ELR (cell line): ENCODE measurements at regions not wholly inside any gene's neighbourhood (a gene's known extent, or its start where the extent isn't known, plus 50 kb on each side); places are given as distances from the start of the nearest gene placed in this dataset.

ENCODE experiments used
- DNase-seq: peaks from one replicate; pipeline ENCODE4 v3.0.0-alpha.2; 2015; ENCODE audit warnings: low read depth

DNA sequence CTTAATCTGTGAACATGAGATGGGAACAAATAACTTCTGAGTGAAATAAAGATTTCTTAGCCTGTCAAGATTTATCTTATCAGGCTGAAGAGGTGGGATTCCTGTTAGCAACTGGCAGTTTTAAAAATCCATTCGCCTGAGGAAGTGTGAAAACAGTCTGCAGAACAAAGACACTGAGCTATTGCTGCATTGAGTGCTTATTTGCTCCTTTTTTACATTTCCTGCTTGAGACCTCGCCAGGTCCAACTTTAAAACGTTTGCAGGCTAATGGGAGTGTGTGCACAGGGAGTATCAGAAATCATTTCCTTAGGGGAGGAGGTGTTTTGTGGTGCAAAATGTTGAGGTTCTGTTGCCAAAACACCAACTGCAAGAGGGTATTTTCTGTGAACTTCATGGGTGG is 957.8 kb upstream of the RBFOX1 start:
- DNase-seq = no peak

DNA sequence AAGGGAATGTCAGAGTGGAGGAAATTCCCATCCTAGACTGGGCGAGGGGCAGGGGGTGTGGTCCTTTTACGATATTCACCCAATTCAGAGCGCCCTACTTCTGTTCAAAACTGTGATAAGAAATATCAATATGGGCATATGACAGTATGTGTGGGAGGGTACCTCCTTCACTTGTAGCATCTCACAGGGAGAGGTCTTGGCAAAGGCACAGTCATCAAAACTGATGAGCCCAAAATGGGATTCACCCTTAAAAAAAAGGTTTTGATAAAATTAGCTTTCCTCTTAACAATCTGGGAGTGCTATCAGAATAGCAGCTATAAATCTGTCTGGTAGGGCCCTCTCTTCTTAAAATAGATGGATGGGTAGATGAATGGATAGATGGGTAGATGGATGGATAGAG is 967.8 kb upstream of the RBFOX1 start:
- no peak for DNase-seq

DNA sequence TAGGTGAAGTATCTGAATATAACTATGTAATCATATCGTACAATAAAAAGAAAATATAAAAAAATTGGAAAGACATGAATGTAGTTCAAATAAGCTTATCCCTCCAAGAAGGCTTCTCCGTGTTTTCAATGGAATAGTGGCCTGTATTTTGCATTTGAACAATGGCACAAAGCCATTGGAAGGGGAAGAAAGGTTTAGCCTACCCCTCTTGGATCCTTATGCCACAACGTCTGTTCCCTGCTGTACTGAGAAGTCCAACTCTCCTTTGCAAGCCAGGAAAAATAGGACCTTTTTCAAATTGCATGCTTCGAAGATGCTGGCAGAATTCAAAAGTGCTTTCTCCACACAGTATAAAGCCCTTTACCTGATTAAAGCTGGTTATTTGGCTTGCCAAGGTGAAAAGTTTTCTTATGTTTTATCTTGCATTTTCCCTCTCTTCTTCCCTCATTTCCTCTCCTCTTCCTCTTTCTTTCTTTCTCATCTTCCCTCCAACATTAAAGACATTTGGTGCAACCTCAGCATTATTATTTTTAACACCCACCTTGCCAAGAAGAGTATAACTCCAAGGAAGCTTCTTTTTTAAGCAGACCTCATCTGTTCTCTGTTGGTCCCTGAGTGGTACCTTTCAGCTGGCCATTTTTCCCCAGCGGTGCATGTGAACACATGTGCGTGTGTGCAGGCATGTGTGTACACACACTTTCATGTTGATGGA is 968.6 kb upstream of the RBFOX1 start:
- DNase-seq = no peak

DNA sequence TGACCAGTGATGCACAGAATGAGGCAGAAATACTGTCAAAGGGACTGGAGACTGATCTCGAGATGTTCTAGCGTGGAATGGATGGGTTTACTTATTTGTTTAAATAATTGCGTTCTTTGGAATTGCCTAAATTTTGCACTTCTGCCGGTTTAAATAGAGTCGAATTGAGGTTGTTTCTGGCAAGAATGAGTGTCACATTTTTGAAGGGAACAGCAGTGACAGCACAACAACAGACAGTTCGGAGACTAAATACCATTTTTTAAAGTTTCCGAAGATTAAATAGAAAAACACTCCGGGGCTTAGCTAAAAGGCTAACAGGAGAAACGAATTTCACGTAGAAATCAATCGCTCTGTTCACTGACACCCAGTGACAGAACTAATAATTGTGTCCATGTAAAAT is 969.2 kb upstream of the RBFOX1 start:
- no peak for DNase-seq

DNA sequence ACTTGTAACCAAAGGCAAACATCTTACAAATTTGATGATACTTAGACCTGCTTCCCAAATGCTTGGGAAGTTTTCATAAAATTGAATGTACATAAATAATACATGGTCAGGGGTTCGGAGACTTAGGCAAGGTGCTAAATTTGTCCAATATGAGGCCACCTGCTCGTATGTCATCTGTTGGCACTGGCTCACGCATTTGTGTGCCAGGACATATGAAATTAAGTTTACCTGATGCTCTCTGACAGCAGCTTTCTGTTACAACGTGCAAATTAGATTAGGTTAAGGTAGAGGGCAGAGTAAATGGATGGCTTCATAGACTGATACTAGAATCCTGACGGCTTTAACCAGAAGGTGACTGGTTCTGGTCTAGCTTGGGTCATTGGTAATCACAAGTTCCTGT is 970.3 kb upstream of the RBFOX1 start:
- no peak for DNase-seq

DNA sequence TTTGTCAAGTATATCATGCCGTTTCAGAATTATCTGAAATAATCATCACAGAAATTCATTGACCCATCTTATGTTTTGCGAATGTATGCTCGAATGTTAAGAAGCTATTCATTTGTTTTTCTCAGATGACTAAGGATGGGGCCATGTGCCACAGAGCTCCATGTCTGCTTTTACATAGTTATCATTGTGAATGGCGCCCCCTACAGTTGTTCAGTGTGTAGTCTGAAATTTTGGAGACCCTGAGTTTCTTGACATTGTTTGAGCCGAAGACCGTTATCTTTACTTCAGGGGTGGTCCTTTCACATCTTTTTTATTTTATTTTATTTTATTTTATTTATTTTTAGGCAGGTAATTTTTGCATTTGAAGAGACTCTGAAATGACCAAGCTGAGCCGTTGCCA is 972.0 kb upstream of the RBFOX1 start:
- no peak for DNase-seq

DNA sequence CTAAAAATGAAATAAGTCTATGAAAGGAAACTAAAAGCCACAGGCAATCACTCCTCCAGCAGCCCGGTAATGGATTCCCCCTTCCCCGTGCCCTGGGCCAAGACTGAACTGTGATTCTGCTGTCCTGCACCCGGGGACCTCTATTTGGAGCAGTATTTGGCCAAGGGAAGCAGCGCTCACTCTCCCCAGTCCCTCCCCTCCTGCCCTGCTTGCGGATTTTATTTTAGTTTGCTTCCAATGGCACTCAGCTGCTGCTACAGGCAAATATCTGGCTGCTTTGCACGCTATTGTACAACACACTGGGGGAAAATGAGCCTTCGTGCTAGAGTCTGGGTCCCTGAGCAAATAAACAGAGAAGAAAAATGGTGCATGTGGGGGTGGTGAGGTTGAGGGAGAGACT is 975.7 kb upstream of the RBFOX1 start:
- DNase-seq = no peak

DNA sequence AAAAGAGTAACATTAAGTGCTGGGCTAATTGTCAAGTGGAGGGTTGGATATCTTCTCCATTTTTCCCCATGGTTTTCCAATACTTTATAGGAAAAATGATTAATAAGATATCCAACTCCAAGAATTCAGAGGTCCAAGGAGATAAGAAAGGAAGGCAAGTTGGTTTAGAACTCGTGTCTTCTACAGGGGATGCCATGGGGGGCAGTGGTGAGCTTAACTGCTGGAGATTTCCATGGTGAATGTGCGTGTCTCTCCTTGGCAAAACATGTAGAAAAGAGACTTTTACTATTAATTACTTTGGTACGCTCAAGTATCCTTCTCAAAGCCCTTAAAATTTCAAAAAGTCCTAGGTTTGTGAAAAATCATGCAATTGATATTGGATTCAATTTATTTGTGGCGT is 982.9 kb upstream of the RBFOX1 start:
- DNase-seq = no peak

DNA sequence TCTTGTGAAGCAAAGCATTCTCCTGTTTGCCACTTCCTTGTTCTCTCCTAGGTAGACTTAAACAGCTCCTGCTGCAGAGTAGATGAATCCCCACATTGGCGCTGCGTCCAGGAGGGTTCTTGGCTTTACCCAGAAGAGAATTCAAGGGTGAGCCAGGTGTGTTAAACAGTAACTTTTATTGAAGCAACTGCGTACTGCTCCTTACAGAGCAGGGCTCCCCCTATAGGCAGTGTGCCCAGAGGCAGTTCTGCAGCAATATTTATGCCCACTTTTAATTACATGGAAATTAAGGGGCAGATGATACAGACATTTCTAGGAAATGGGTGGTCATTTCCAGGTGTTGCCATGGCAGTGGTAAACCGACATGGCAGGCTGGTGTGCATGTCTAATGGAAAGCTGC is 987.6 kb upstream of the RBFOX1 start:
- no peak for DNase-seq

DNA sequence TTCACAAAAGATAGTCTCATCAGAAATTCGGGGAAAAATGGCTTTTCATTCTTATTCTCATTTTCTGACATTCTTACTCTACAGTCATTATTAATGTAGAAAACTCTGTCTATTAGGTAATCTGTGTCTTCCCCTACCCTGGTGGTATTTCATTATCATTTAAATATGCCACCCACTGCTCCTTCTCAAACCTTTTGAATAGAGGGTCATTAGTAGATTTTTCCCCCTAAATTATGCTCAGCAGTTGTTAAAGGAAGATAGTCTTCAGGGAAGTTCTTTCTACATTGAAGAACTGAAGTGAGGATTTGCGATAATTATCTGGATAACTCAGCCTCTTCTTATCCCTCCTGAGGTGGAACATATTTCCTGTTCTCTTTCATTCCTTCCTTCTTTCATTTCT is 989.5 kb upstream of the RBFOX1 start:
- no peak for DNase-seq

DNA sequence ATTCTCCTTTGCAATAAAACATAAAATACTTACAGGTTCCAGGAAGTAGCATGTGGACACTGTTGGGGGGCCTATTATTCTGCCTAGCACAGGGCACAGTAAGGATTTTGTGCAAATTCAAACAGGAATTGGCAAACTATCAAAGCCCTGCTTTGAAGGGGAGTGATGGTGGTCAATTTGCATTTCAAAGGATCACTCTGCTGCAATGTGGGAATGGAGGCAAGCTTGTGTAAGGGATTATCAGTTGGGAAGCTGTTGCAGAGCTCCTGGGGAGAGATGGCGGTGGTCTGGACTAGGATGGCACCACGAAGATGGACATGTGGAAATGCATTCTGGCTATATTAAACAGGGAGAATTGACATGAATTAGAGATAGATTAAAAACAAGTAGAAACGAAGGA is 990.7 kb upstream of the RBFOX1 start:
- DNase-seq = no peak

DNA sequence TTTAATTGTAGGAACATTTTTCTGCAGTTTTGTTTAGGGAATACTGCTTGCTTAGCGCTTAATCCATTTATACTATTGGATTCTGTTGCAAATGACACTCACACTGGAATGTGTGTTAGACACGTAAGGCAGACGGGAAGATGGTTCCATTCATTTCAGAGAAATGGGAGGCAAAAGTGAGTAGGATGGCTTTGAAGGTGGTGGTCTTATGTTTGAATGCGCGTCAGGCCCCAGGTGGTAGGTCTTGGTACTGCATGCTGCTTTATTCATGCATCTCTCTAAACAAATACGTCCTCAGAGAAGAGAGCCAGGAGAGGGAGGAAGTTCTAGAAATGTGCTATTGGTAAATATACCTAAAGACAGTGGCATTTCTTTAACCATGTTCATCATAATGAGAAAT is 997.6 kb upstream of the RBFOX1 start:
- DNase-seq = peak; percentile 18

DNA sequence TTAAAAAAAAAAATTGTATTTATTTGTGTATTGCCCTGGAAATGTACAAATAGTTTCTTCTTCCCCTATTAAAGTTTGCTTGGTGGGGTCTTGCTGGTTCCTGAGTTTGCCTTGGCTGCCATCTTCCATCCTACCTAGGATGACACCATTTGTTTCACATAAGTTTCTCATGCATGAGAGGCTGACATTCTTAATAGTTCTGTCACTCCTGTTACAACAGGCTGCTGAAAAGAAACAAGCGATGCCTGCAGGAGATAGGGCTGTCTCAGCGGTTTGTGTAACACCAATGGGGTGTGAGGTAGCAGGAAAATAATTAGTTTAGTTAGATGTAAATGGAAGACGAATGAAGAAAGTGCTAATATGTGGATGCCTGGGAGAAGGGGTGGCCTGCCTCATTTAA is 1000.9 kb upstream of the RBFOX1 start:
- DNase-seq = no peak

DNA sequence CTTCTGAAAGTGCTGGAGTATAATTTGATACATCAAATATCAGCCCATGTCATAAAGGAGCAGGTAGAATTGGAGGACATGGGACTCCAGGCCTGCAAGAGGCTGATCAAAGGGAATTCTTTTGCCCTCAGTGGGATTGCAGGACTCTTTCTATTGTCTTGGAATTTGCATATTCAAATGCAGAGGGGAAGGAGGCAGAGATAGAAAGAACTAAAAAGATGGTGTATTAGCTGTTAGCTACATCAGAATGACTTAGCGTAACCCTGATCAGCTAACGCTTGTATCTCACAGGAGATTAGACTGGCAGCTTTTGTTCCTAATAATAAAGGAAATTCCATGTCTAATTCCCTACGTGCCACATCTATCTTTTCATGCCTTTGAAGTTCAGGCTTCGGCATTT is 1014.7 kb upstream of the RBFOX1 start:
- no peak for DNase-seq

DNA sequence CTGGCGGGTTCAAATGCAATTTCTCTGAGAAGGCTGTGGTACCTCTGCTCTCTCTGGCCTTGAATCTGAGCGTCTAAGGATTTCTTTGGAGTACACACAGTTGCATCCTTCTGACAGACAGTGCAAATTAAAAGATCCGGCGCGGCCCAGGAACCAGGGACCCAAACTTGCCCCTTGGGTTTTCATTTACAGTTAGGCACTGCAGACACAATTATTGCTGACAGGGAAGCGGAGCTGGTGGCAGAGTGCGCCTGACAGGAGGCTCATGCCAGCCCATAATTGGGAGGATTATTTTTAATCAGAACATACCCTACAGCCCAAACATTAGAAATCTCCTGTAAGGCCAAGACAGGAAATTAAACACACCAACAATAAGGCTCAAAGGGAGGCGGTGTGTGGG is 1023.4 kb upstream of the RBFOX1 start:
- no peak for DNase-seq

DNA sequence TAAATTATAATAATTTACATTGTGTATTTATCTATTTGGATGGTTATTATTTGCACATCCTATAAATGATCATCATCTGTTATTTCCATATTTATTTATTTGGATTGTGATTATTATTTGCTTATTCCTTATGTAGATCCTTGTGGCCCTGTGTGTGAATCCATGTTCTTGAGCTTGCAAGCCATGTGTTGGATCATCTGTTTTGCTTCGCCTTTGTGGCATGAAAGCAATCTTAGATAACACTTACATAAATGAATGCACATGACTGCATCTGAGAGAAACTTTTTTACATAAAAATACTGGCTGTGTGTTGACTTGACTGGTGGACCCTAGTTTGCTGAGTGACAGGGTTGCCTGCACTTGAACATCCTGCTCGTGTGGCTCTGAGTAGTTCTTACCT is 1024.5 kb upstream of the RBFOX1 start:
- no peak for DNase-seq

DNA sequence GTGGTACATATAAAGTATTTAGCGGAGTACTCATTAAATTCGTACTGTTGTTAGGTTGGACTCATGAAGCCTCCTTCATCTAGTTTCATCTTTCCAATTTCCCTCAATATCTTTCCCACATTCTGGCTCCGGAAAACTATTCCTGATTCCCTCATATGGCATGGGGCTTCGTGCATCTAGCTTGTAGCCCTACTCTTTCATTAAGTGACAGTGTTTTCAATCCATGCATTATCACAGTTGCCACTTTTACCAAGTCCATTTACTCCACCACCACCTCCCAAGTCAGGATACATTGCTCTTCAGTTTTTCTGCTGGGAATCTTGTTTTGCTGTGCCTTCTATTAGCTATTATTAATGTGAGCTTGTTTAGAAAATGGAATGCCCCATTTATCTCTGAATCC is 1032.1 kb upstream of the RBFOX1 start:
- DNase-seq = no peak

DNA sequence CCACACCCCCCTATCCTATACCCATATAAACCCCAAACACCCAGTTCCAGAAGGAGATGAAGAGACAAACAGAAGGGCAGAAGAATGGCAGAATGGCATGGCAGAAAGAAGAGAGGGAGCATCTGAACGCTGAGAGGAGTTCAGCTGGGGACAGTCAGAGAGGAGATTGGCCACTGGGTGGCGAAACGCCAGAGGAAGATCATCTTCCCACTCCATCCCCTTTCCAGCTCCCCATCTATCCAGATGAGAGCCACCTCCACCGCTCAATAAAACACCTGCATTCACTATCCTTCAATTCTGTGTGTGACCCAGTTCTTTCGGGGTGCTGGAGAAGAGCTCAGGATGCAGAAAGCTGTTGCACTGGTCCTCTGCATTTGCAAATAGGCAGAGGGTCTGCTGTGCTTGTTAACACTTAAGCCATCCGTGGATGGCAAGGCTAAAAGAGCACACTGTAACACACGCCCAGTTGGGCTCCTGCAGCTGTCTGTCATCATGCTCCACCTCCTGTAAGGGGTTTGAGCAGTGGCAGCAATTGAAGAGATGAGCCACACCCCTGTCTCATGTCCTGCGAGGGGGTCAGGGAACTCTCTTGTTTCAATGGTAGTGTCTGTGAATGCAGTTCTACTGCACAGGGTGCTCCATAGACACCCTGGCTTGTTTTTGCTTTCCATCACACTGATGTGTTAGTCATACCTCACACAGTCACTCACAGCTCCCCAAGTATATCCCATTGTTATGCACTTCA is 1034.8 kb upstream of the RBFOX1 start:
- DNase-seq = no peak

DNA sequence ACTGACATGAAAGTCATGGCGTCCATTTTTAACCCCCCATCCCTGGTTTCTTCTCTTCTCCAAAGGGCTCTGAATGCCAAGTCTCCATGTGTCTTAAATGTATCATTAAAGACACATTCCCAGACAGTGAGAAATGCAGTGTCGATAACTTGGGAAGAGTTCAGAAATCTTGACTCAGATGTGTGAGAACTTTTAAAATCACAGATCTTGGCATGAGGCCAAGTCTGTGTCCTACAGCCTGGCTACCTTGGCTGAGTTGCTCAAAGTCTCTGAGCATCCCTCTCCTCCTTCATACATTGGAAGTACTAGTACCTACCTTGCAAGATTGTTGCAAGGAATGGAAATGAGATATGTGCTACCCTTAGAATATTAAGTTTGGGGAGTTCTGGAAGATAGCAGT is 1046.5 kb upstream of the RBFOX1 start:
- no peak for DNase-seq

DNA sequence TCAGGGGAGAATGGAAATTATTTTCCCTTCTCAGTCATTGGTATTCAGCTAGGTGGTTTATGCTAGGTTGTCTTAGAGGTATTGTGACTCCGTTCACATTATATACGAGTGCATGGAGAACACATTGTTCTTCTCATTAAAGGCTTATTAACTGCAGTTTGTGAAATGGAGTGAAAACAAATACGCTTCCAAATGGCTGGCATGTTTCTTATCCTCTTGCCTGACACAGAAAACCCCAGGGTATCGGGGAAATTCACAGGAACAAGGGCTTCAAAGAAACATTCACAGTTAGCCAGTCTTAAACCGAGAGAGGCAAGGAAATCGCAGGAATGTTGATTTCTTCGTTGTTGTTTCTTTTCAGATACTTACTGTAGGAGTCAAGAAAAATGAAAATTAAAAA is 1047.9 kb upstream of the RBFOX1 start:
- DNase-seq = no peak

DNA sequence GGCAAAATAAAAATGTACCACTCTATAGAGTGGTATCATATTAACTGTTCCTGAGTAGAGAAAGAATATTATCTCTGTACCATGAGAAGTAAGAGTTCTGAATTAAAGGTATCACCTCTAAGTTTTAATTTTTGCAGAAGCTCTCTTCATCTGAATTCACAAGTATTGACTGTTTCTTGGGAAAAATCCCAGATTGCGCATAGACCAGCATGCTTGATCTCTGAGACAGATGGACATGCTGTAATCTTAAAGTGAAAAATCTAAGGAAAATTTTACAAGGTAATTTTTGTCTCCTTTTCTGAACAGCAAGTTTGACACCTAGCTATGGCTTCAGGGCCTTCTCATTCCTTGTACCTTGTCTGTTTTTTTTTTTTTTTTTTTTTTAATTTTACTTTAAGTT is 1050.7 kb upstream of the RBFOX1 start:
- DNase-seq = no peak

DNA sequence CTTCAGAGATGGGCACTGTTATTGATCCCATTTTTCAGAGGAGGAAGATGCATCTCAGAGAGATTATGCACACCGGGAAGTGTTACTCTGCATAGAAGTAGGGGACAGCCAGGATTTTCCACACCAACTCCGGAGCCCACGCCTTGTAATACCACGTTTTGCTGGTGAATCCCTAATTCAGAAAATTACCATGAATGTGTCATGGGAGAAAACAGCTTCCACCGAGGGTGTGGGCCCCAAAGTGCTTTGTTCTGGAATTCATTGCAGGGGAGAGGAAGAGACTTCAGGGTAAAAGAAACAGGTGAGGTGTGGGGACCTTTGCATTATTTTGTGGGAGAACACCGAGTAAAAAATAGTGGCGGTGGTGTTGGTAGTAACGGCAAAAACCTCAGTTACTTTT is 1051.4 kb upstream of the RBFOX1 start:
- no peak for DNase-seq

DNA sequence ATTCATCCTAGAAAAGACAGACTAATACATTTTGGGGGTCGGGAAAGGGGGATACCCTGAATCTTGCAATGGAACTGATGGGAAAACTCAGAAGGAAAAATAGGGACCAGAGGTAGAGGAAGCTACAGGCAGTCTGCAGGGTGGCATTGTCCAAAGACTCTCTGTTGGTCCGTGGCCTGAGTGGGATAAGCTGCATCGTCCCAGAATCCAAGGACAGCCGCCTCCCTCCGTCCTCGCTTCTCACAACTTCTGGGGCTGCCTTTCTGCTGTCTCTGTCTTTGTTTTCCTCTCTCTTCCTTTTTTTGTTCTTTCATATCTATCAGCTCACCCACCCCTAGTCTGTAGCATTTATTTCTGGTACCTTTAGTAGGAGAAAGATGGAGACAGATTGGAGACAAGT is 1052.6 kb upstream of the RBFOX1 start:
- no peak for DNase-seq

DNA sequence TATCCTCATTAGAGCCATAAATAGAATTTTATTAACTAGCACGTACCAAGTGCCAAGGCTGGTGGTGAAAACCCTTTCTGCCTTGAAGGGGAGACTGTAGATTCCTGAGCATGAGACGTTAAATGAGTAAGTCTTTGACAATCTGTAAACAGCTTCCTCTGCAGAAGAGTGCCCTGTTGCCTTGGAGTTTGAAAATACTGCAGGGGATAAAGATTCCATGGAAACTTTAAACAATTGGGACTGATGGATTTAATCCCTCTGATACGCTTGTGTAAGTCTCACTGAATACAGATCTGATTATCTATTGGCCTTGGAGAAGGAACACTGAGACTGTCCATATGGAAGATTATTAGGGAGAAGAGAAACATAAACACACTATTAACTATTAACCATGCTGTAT is 1053.4 kb upstream of the RBFOX1 start:
- no peak for DNase-seq
